Prostate gland (tissue), 2 donors: ENCODE measurements at regions not wholly inside any gene's neighbourhood (a gene's known extent, or its start where the extent isn't known, plus 50 kb on each side); places are given as distances from the start of the nearest gene placed in this dataset.

Experiments used
- DNase-seq: peaks from one replicate; pipeline ENCODE4 v3.0.0-alpha.2; 2019; ENCODE audit warnings: low spot score
- H3K27ac ChIP-seq, 2 donors: fragments of 200-600 bp; sonication (generic); 2 replicates each; pipeline ENCODE4 v1.5.1; 2017 to 2019
- H3K27me3 ChIP-seq: fragments of 200-600 bp; sonication (generic); replicated peaks from 2 replicates; pipeline ENCODE4 v1.5.1; 2019; ENCODE audit not compliant: insufficient read depth
- H3K36me3 ChIP-seq, 2 donors: fragments of 200-600 bp; sonication (generic); 1 replicate in 1 of 2; 2 replicates in 1 of 2; pipeline versions ENCODE4 v1.5.1 to v1.8.1; 2017 to 2019
- H3K4me1 ChIP-seq: fragments of 200-600 bp; sonication (generic); replicated peaks from 2 replicates; pipeline ENCODE4 v1.5.1; 2019
- H3K4me3 ChIP-seq, 2 donors: fragments of 200-600 bp; sonication (generic); 2 replicates each; pipeline ENCODE4 v1.5.1; 2017 to 2019
- H3K9me3 ChIP-seq: fragments of 200-600 bp; sonication (generic); 2 replicates; pipeline ENCODE4 v1.5.1; 2017
- POLR2A ChIP-seq: fragments of 450-650 bp; IDR thresholded peaks from one replicate; pipeline ENCODE4 v1.6.1; 2016; ENCODE audit warnings: antibody characterized with exemption, mild to moderate bottlenecking
- POLR2AphosphoS5 ChIP-seq: sonication (generic); formaldehyde crosslinking; IDR thresholded peaks from one replicate; pipeline ENCODE4 v1.6.1; 2017; ENCODE audit warnings: antibody characterized with exemption
- WGBS: methylation state at CpG from one replicate; pipeline ENCODE4 v1.1.5; 2018; 5-methylcytosine and 5-hydroxymethylcytosine counted together
- intact Hi-C: fragments of 100-400 bp; cut with DNase I; formaldehyde crosslinking; loops from one replicate; pipeline ENCODE4 v1.14.2; 2022
- TF ChIP-seq, protein P1 (sequence below), 4 experiments: fragments of 200-600 bp in 2 of 4; fragments of 450-650 bp in 2 of 4; sonication (generic) in 2 of 4; IDR thresholded peaks; 1 replicate in 3 of 4; 2 replicates in 1 of 4; pipeline ENCODE4 v1.5.1; 2016 to 2019; ENCODE audit warnings: antibody characterized with exemption in 4 of 4, mild to moderate bottlenecking in 2 of 4, moderate library complexity in 2 of 4

DNA sequence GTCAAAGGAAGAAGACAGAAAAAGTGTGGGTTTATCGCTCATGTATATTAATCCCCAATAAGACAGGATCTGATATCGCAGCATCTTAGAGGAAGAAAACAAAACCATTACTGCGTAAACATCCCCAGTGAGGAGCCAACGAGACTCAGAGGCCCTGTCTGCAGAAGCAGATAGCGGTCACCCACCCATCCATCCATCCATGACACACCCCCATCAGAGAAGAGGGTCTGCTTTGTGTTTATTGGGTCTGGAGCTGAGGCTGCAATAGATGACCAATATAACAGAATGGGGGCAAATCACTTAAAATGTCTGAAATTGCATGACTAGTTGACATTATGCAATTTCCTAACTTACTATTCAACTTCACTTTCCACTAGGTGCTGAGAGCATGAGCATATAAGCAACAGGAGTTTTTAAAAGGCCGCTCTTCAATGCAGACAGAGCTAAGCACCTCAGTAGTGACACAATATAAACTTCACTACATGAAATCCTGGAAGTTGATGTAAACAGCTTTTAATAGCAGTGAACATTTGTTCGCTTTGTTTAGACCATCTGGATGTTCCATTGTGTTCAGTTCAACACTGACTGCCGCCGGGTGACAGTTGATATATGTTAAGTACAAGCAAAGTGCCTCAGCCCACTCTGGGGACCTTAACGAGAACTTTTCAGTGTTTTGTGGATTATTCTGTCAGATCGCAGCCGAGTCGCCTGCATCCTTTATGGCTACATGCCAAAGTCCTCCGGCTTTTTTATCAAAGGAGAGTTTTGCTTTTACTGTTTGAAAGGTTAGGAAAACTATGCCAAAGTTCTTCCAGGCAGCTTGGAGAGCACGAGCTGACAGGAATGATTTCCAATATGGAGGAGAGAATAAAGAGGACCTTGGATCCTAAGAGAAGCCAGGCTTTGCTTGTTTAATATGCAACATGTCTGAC is 167.5 kb downstream of the ZNF281 start:
- DNase-seq: no peak
- Histone ChIP-seq H3K4me1 (no peaks in the 10 kb centered on the region), H3K9me3 (no peaks in the 10 kb centered on the region), H3K27ac (no peak overlapping the region), H3K27me3 (no peaks in the 10 kb centered on the region), H3K4me3 (no peak overlapping the region), H3K36me3 (no peaks in the 10 kb centered on the region)
- intact Hi-C loops: no loop called here
- WGBS: 33% methylated on average over 15 of the region's 15 CpGs
- TF ChIP-seq POLR2AphosphoS5 (no peak), POLR2A (no peak)
- TF ChIP-seq, protein P1, sequence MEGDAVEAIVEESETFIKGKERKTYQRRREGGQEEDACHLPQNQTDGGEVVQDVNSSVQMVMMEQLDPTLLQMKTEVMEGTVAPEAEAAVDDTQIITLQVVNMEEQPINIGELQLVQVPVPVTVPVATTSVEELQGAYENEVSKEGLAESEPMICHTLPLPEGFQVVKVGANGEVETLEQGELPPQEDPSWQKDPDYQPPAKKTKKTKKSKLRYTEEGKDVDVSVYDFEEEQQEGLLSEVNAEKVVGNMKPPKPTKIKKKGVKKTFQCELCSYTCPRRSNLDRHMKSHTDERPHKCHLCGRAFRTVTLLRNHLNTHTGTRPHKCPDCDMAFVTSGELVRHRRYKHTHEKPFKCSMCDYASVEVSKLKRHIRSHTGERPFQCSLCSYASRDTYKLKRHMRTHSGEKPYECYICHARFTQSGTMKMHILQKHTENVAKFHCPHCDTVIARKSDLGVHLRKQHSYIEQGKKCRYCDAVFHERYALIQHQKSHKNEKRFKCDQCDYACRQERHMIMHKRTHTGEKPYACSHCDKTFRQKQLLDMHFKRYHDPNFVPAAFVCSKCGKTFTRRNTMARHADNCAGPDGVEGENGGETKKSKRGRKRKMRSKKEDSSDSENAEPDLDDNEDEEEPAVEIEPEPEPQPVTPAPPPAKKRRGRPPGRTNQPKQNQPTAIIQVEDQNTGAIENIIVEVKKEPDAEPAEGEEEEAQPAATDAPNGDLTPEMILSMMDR (IDR thresholded peaks at IDR 0.05): no peak

DNA sequence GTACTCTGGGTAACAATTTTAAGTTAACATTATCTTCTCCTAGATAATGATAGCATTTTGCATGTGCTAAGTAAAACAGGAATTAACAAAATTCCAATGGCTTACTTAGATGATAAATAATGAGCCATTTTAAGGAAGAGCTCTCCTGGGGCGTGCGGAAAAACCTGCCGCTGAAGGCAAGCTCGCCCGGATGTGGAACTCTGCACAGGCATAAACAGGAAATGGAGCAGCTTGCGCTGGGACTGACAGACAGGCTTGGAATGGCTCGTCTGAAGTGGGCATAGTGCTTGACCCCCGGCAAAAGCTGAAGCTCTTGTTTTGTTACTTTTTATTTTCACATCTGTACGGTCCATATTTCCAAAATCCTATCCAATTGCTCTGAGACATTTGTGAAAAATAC is 169.2 kb downstream of the ZNF281 start:
- no peak for DNase-seq
- Histone ChIP-seq H3K27me3 (no peaks in the 10 kb centered on the region), H3K36me3 (no peaks in the 10 kb centered on the region), H3K27ac (no peak overlapping the region), H3K9me3 (no peaks in the 10 kb centered on the region), H3K4me3 (no peak overlapping the region), H3K4me1 (no peaks in the 10 kb centered on the region)
- WGBS: 63% methylated on average over 9 of the region's 9 CpGs
- TF ChIP-seq, protein P1 (IDR thresholded peaks at IDR 0.05): no peak
- TF ChIP-seq POLR2AphosphoS5 (no peak), POLR2A (no peak)
- intact Hi-C loops: no loop called here

DNA sequence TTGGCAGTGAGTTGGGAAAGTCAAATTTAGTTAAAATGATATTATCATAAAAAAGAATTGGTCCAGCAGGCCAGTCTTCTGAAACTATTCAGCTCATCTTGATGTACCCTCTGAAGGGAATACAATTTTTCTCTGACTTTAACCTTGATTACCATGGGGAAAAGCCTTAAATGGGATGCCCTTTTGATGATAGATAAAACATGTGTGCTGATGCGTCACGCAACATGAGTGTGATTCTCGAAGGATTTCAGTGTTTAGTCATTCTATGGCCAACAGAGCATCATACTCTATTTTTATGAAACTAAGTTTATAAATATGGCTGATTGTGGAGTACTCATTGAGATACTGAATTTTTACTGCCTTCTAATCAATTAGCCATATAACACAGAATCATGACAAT is 171.5 kb downstream of the ZNF281 start:
- no peak overlapping the region for H3K4me3 ChIP-seq
- H3K9me3 ChIP-seq: no peaks in the 10 kb centered on the region
- no peaks in the 10 kb centered on the region for H3K36me3 ChIP-seq
- TF ChIP-seq, protein P1 (IDR thresholded peaks at IDR 0.05): no peak
- TF ChIP-seq POLR2AphosphoS5 (no peak), POLR2A (no peak)
- H3K4me1 ChIP-seq: no peaks in the 10 kb centered on the region
- intact Hi-C loops: no loop called here
- no peak for DNase-seq
- no peak overlapping the region for H3K27ac ChIP-seq
- H3K27me3 ChIP-seq: no peaks in the 10 kb centered on the region
- 89% methylated on average over 3 of the region's 3 CpGs for WGBS

DNA sequence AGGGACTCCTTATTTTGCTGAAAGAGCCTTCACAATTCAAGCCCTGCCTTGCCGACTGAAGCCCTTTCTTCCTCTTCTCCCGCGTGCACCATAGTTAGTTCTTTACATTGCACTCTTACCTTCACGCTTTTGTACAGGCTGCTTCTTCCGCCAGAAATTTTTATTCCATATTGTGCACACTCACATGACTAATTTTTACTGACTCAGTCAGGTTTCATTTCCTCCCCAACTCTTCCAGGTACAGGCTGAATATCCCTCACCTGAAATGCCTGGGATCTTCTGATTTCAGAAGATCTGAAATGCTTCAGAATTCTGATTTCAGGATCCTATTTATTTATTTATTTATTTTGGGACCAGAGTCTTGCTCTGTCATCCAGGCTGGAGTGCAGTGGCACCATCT is 172.8 kb downstream of the ZNF281 start:
- no peaks in the 10 kb centered on the region for H3K36me3 ChIP-seq
- intact Hi-C loops: no loop called here
- no peak for DNase-seq
- no peak overlapping the region for H3K4me3 ChIP-seq
- no peak overlapping the region for H3K27ac ChIP-seq
- H3K27me3 ChIP-seq: no peaks in the 10 kb centered on the region
- H3K9me3 ChIP-seq: no peaks in the 10 kb centered on the region
- H3K4me1 ChIP-seq: no peaks in the 10 kb centered on the region
- WGBS: 96% methylated on average over 5 of the region's 5 CpGs
- no peak for TF ChIP-seq POLR2AphosphoS5
- TF ChIP-seq, protein P1 (IDR thresholded peaks at IDR 0.05): no peak
- TF ChIP-seq POLR2A: no peak

DNA sequence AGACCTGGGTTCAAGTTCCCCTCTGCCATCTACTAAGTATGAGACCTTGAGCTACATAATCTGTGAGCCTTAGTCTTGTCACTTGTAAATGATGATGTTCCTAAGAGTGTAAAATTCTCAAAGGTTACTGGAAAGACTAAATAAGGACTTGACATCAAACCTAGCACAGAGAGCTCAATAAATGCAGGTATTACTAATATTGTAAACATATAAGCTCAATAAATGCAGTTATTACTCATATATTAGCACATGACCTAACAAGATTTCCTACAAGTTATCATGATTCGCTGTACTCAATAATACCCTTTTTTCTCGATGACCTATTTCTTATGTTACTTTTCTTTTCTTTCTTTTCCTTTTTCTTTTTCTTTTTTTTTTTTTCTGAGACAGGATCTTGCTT is 174.9 kb downstream of the ZNF281 start:
- Histone ChIP-seq H3K36me3 (no peaks in the 10 kb centered on the region), H3K9me3 (no peaks in the 10 kb centered on the region), H3K27ac (no peak overlapping the region), H3K27me3 (no peaks in the 10 kb centered on the region), H3K4me1 (no peaks in the 10 kb centered on the region), H3K4me3 (no peak overlapping the region)
- WGBS: 97% methylated on average over 2 of the region's 2 CpGs
- TF ChIP-seq POLR2AphosphoS5 (no peak), POLR2A (no peak)
- TF ChIP-seq, protein P1 (IDR thresholded peaks at IDR 0.05): no peak
- DNase-seq: no peak
- intact Hi-C loops: no loop called here
